Astrocyte (in vitro differentiated cells and primary cell): ENCODE measurements at regions not wholly inside any gene's neighbourhood (a gene's known extent, or its start where the extent isn't known, plus 50 kb on each side); places are given as distances from the start of the nearest gene placed in this dataset.

Experiments
- DNase-seq: peaks from one replicate; pipeline ENCODE4 v3.0.0-alpha.2; 2010; ENCODE audit warnings: low read depth
- FAIRE-seq: peaks from 2 replicates; lab custom pipeline; 2011; peaks lifted over from hg19 to GRCh38; lab: Jason Lieb, UNC
- H2AFZ ChIP-seq: 2 replicates; pipeline ENCODE4 v1.6.0; 2012; ENCODE audit warnings: low read depth, low read length, inconsistent platforms
- H3K27ac ChIP-seq: 2 replicates; pipeline ENCODE4 v1.5.1; 2011; ENCODE audit warnings: low read depth, low read length, inconsistent platforms
- H3K27me3 ChIP-seq: 2 replicates; pipeline ENCODE4 v1.6.0; 2011; ENCODE audit warnings: low read length, inconsistent platforms; ENCODE audit not compliant: insufficient read depth
- H3K36me3 ChIP-seq: 2 replicates; pipeline ENCODE4 v1.5.1; 2011; ENCODE audit warnings: low read length, inconsistent platforms; ENCODE audit not compliant: insufficient read depth
- H3K4me1 ChIP-seq: 2 replicates; pipeline ENCODE4 v1.5.1; 2011; ENCODE audit warnings: low read length, inconsistent platforms; ENCODE audit not compliant: insufficient read depth
- H3K4me2 ChIP-seq: 2 replicates; pipeline ENCODE4 v1.6.0; 2012; ENCODE audit warnings: low read length, inconsistent platforms
- H3K4me3 ChIP-seq: 2 replicates; pipeline ENCODE4 v1.5.1; 2011; ENCODE audit warnings: low read depth, mild to moderate bottlenecking, low read length, inconsistent platforms; ENCODE audit not compliant: insufficient read depth
- H3K79me2 ChIP-seq: 2 replicates; pipeline ENCODE4 v1.6.0; 2012; ENCODE audit warnings: mild to moderate bottlenecking, low read length, inconsistent platforms; ENCODE audit not compliant: insufficient read depth
- H3K9ac ChIP-seq: 2 replicates; pipeline ENCODE4 v1.6.0; 2012; ENCODE audit warnings: mild to moderate bottlenecking, low read length, inconsistent platforms
- H3K9me3 ChIP-seq: 2 replicates; pipeline ENCODE4 v1.5.1; 2012; ENCODE audit warnings: low read depth, mild to moderate bottlenecking, low read length, inconsistent platforms; ENCODE audit not compliant: insufficient read depth
- H4K20me1 ChIP-seq: 2 replicates; pipeline ENCODE4 v1.6.0; 2012; ENCODE audit warnings: low read length, inconsistent platforms; ENCODE audit not compliant: insufficient read depth
- H3K27ac Mint-ChIP-seq: one replicate; pipeline ENCODE4 v1.8.0; 2021; ENCODE audit warnings: mild to moderate bottlenecking, mixed read lengths; ENCODE audit not compliant: unreplicated experiment
- H3K27me3 Mint-ChIP-seq: one replicate; pipeline ENCODE4 v1.8.0; 2021; ENCODE audit warnings: low read depth, mixed read lengths; ENCODE audit not compliant: unreplicated experiment
- H3K36me3 Mint-ChIP-seq: one replicate; pipeline ENCODE4 v1.8.0; 2021; ENCODE audit warnings: low read depth, mixed read lengths; ENCODE audit not compliant: unreplicated experiment
- H3K4me1 Mint-ChIP-seq: one replicate; pipeline ENCODE4 v1.8.0; 2021; ENCODE audit warnings: low read depth, mixed read lengths; ENCODE audit not compliant: unreplicated experiment
- H3K4me3 Mint-ChIP-seq: one replicate; pipeline ENCODE4 v1.8.0; 2021; ENCODE audit warnings: mild to moderate bottlenecking, moderate library complexity, mixed read lengths; ENCODE audit not compliant: unreplicated experiment
- H3K9me3 Mint-ChIP-seq: one replicate; pipeline ENCODE4 v1.8.0; 2021; ENCODE audit warnings: mild to moderate bottlenecking, mixed read lengths; ENCODE audit not compliant: unreplicated experiment
- CTCF ChIP-seq: IDR thresholded peaks from 2 replicates; pipeline ENCODE4 v1.5.1; 2011; ENCODE audit warnings: low read depth, mild to moderate bottlenecking, inconsistent platforms, low read length, moderate library complexity; ENCODE audit not compliant: insufficient read depth
- EZH2 ChIP-seq: IDR thresholded peaks from 2 replicates; pipeline ENCODE4 v1.6.1; 2012; ENCODE audit warnings: mild to moderate bottlenecking, low read length, inconsistent platforms; ENCODE audit not compliant: insufficient read depth

- no peak overlapping the region for H2AFZ ChIP-seq
- H4K20me1 ChIP-seq, result no peaks in the 10 kb centered on the region
- FAIRE-seq (no peak), DNase-seq (no peak)
- TF ChIP-seq CTCF (no peak), EZH2 (no peak)
- H3K27ac ChIP-seq, result no peak overlapping the region
- Mint-ChIP-seq H3K9me3 (peaks cover 2% of the 10 kb centered on the region), H3K27me3 (peaks cover 2% of the 10 kb centered on the region), H3K36me3 (no peaks in the 10 kb centered on the region), H3K4me3 (no peak overlapping the region), H3K27ac (no peak overlapping the region), H3K4me1 (peaks cover 4% of the 10 kb centered on the region)
- H3K4me2 ChIP-seq, result no peak overlapping the region
- no peaks in the 10 kb centered on the region for H3K36me3 ChIP-seq
- peaks cover 5% of the 10 kb centered on the region for H3K4me1 ChIP-seq
- no peak overlapping the region for H3K4me3 ChIP-seq
- no peaks in the 10 kb centered on the region for H3K79me2 ChIP-seq
- H3K9me3 ChIP-seq, result no peaks in the 10 kb centered on the region
- no peak overlapping the region for H3K9ac ChIP-seq
- no peaks in the 10 kb centered on the region for H3K27me3 ChIP-seq
Observed at GRCh38 chr15:75126864-75127580, 74.7 kb upstream of the C15orf39 start.

- Mint-ChIP-seq H3K4me3 (no peak overlapping the region), H3K27me3 (peaks cover 2% of the 10 kb centered on the region), H3K36me3 (no peaks in the 10 kb centered on the region), H3K4me1 (peaks cover 4% of the 10 kb centered on the region), H3K27ac (no peak overlapping the region), H3K9me3 (peaks cover 2% of the 10 kb centered on the region)
- H4K20me1 ChIP-seq, result no peaks in the 10 kb centered on the region
- no peaks in the 10 kb centered on the region for H3K4me1 ChIP-seq
- H2AFZ ChIP-seq, result no peak overlapping the region
- H3K27me3 ChIP-seq, result no peaks in the 10 kb centered on the region
- H3K4me3 ChIP-seq, result no peak overlapping the region
- DNase-seq, result no peak
- no peak overlapping the region for H3K4me2 ChIP-seq
- no peak overlapping the region for H3K9ac ChIP-seq
- no peaks in the 10 kb centered on the region for H3K36me3 ChIP-seq
- TF ChIP-seq CTCF, result no peak
- no peak for TF ChIP-seq EZH2
- H3K79me2 ChIP-seq, result no peaks in the 10 kb centered on the region
- no peaks in the 10 kb centered on the region for H3K9me3 ChIP-seq
- H3K27ac ChIP-seq, result no peak overlapping the region
- FAIRE-seq, result no peak
Observed at GRCh38 chr15:75129788-75130187, 71.9 kb upstream of the C15orf39 start.

- no peaks in the 10 kb centered on the region for H3K36me3 Mint-ChIP-seq
- H3K27me3 Mint-ChIP-seq, result peaks cover 2% of the 10 kb centered on the region
- DNase-seq (no peak), FAIRE-seq (no peak)
- Histone ChIP-seq H3K4me2 (no peak overlapping the region), H3K27ac (no peak overlapping the region), H3K4me1 (no peaks in the 10 kb centered on the region), H4K20me1 (no peaks in the 10 kb centered on the region), H3K36me3 (no peaks in the 10 kb centered on the region), H2AFZ (no peak overlapping the region), H3K9ac (no peak overlapping the region), H3K9me3 (no peaks in the 10 kb centered on the region), H3K4me3 (no peak overlapping the region), H3K27me3 (peaks cover 6% of the 10 kb centered on the region), H3K79me2 (no peaks in the 10 kb centered on the region)
- peaks cover 4% of the 10 kb centered on the region for H3K4me1 Mint-ChIP-seq
- no peak overlapping the region for H3K27ac Mint-ChIP-seq
- H3K4me3 Mint-ChIP-seq, result no peak overlapping the region
- peaks cover 4% of the 10 kb centered on the region for H3K9me3 Mint-ChIP-seq
- TF ChIP-seq EZH2 (no peak), CTCF (no peak)
Observed at GRCh38 chr15:75131269-75131643, 70.4 kb upstream of the C15orf39 start.
